ENCODE measurements at regions not wholly inside any gene's neighbourhood (a gene's known extent, or its start where the extent isn't known, plus 50 kb on each side); places are given as distances from the start of the nearest gene placed in this dataset.
A peak's percentile ranks its signal among the peaks of the same experiment; 100 is the strongest.

- Histone ChIP-seq H3K4me3 (ENCODE audit: low read length, poor library complexity, severe bottlenecking) (no peak overlapping the region), H2AFZ (ENCODE audit: low read length) (no peak overlapping the region), H3K36me3 (ENCODE audit: insufficient read depth, low read length) (no peaks in the 10 kb centered on the region), H3K9me2 (replicated peaks; ENCODE audit: low read depth, low read length) (no peaks in the 10 kb centered on the region), H3K27me3 (ENCODE audit: insufficient read depth, low read length, poor library complexity, severe bottlenecking) (no peaks in the 10 kb centered on the region), H3F3A (ENCODE audit: low read depth) (no peaks in the 10 kb centered on the region), H3K4me1 (ENCODE audit: insufficient read depth, low read length, poor library complexity, severe bottlenecking) (no peaks in the 10 kb centered on the region), H3K9me3 (ENCODE audit: insufficient read depth, low read depth, low read length) (no peaks in the 10 kb centered on the region), H3K79me2 (ENCODE audit: insufficient read depth, low read length) (no peaks in the 10 kb centered on the region), H4K20me1 (ENCODE audit: insufficient read depth, low read length, poor library complexity, severe bottlenecking) (no peaks in the 10 kb centered on the region), H3K4me2 (ENCODE audit: low read depth, low read length, poor library complexity, severe bottlenecking) (no peak overlapping the region), H3K9ac (ENCODE audit: low read depth, low read length, poor library complexity, severe bottlenecking) (no peak overlapping the region)
- TF ChIP-seq EZH2phosphoT487 (IDR thresholded peaks at IDR 0.05; ENCODE audit: borderline replicate concordance) (no peak), CTCF (conservative IDR thresholded peaks at IDR 0.05; ENCODE audit: low read length) (no peak)
Observed at GRCh38 chr21:35430260-35430659, 381.2 kb upstream of the RUNX1 start.

GRCh38 chr21:35428937-35429336, 379.8 kb upstream of the RUNX1 start:
- Histone ChIP-seq H3K4me3 (ENCODE audit: low read length, poor library complexity, severe bottlenecking) (no peak overlapping the region), H3K4me2 (ENCODE audit: low read depth, low read length, poor library complexity, severe bottlenecking) (no peak overlapping the region), H3K36me3 (ENCODE audit: insufficient read depth, low read length) (no peaks in the 10 kb centered on the region), H3K4me1 (ENCODE audit: insufficient read depth, low read length, poor library complexity, severe bottlenecking) (no peaks in the 10 kb centered on the region), H3K9ac (ENCODE audit: low read depth, low read length, poor library complexity, severe bottlenecking) (no peak overlapping the region), H2AFZ (ENCODE audit: low read length) (no peak overlapping the region), H3K27me3 (ENCODE audit: insufficient read depth, low read length, poor library complexity, severe bottlenecking) (no peaks in the 10 kb centered on the region), H3K79me2 (ENCODE audit: insufficient read depth, low read length) (no peaks in the 10 kb centered on the region), H3K9me2 (replicated peaks; ENCODE audit: low read depth, low read length) (no peaks in the 10 kb centered on the region), H3F3A (ENCODE audit: low read depth) (no peaks in the 10 kb centered on the region), H4K20me1 (ENCODE audit: insufficient read depth, low read length, poor library complexity, severe bottlenecking) (no peaks in the 10 kb centered on the region), H3K9me3 (ENCODE audit: insufficient read depth, low read depth, low read length) (no peaks in the 10 kb centered on the region)
- TF ChIP-seq EZH2phosphoT487 (IDR thresholded peaks at IDR 0.05; ENCODE audit: borderline replicate concordance) (no peak), CTCF (conservative IDR thresholded peaks at IDR 0.05; ENCODE audit: low read length) (no peak)

- H3K4me2 ChIP-seq (ENCODE audit: low read depth, low read length, poor library complexity, severe bottlenecking), result peak overlapping the region; percentile 2
Observed at GRCh38 chr21:35428489-35428888, 379.4 kb upstream of the RUNX1 start.

More at GRCh38 chr21:35428489-35428888, 379.4 kb upstream of the RUNX1 start:
- TF ChIP-seq CTCF (conservative IDR thresholded peaks at IDR 0.05; ENCODE audit: low read length) (no peak), EZH2phosphoT487 (IDR thresholded peaks at IDR 0.05; ENCODE audit: borderline replicate concordance) (no peak)
- Histone ChIP-seq H3K9me2 (replicated peaks; ENCODE audit: low read depth, low read length) (no peaks in the 10 kb centered on the region), H3K9ac (ENCODE audit: low read depth, low read length, poor library complexity, severe bottlenecking) (no peak overlapping the region), H3K27me3 (ENCODE audit: insufficient read depth, low read length, poor library complexity, severe bottlenecking) (no peaks in the 10 kb centered on the region), H3K4me3 (ENCODE audit: low read length, poor library complexity, severe bottlenecking) (no peak overlapping the region), H3K9me3 (ENCODE audit: insufficient read depth, low read depth, low read length) (no peaks in the 10 kb centered on the region), H4K20me1 (ENCODE audit: insufficient read depth, low read length, poor library complexity, severe bottlenecking) (no peaks in the 10 kb centered on the region), H3F3A (ENCODE audit: low read depth) (no peaks in the 10 kb centered on the region), H2AFZ (ENCODE audit: low read length) (no peak overlapping the region; the same call in 1 of the 2 replicates), H3K79me2 (ENCODE audit: insufficient read depth, low read length) (no peaks in the 10 kb centered on the region), H3K36me3 (ENCODE audit: insufficient read depth, low read length) (no peaks in the 10 kb centered on the region), H3K4me1 (ENCODE audit: insufficient read depth, low read length, poor library complexity, severe bottlenecking) (no peaks in the 10 kb centered on the region)
